Prostate gland (tissue), 2 donors: ENCODE measurements at regions not wholly inside any gene's neighbourhood (a gene's known extent, or its start where the extent isn't known, plus 50 kb on each side); places are given as distances from the start of the nearest gene placed in this dataset.

Experiments used
- CTCF ChIP-seq, 4 experiments: fragments of 200-600 bp in 2 of 4; fragments of 450-650 bp in 2 of 4; sonication (generic) in 2 of 4; IDR thresholded peaks; 1 replicate in 3 of 4; 2 replicates in 1 of 4; pipeline ENCODE4 v1.5.1; 2016 to 2019; ENCODE audit warnings: antibody characterized with exemption in 4 of 4, mild to moderate bottlenecking in 2 of 4, moderate library complexity in 2 of 4
- POLR2A ChIP-seq: fragments of 450-650 bp; IDR thresholded peaks from one replicate; pipeline ENCODE4 v1.6.1; 2016; ENCODE audit warnings: antibody characterized with exemption, mild to moderate bottlenecking
- POLR2AphosphoS5 ChIP-seq: sonication (generic); formaldehyde crosslinking; IDR thresholded peaks from one replicate; pipeline ENCODE4 v1.6.1; 2017; ENCODE audit warnings: antibody characterized with exemption

DNA sequence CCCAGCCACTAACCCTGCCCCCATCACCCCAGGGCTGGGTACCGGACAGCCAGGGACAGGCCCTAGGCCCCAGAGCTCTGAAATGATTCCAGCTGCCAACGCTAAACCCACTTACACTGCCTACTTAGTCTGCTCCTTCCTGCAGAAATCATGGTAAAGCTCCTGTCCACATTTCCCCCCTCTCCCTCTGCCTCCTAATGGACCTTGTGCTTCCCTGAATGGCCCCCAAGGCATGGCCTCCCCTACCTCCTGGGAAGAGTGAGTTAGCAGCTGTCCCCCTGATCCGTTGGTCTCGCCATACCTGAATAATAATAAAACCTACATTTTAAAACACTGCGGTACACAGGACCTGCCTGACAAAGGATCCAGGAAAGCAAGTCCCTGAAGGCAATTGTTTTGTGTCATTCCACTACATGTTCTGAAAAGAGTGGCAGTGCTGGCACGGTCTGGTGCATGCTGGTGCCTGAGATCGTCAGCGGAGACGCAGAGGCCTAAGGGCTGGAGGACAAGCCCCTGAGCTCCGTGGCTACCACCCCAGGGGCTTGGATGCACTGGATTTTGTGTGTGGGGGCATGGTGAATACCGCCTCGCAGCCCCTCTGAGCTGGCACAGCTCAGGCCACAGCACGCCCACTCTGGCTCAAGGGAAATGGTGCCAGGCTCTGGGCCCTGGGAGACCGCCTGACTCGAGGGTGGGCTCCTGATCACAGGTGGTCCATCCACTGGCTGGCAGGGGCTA lies 186.3 kb downstream of the CTTN start:
- TF ChIP-seq CTCF (IDR thresholded peaks at IDR 0.05): no peak
- no peak for TF ChIP-seq POLR2AphosphoS5
- TF ChIP-seq POLR2A: no peak
